Kidney capillary endothelial cell (primary cell): ENCODE measurements at regions not wholly inside any gene's neighbourhood (a gene's known extent, or its start where the extent isn't known, plus 50 kb on each side); places are given as distances from the start of the nearest gene placed in this dataset.

Source experiments
- DNase-seq: peaks from one replicate; pipeline ENCODE4 v3.0.0-alpha.2; 2018; ENCODE audit warnings: low spot score

DNA sequence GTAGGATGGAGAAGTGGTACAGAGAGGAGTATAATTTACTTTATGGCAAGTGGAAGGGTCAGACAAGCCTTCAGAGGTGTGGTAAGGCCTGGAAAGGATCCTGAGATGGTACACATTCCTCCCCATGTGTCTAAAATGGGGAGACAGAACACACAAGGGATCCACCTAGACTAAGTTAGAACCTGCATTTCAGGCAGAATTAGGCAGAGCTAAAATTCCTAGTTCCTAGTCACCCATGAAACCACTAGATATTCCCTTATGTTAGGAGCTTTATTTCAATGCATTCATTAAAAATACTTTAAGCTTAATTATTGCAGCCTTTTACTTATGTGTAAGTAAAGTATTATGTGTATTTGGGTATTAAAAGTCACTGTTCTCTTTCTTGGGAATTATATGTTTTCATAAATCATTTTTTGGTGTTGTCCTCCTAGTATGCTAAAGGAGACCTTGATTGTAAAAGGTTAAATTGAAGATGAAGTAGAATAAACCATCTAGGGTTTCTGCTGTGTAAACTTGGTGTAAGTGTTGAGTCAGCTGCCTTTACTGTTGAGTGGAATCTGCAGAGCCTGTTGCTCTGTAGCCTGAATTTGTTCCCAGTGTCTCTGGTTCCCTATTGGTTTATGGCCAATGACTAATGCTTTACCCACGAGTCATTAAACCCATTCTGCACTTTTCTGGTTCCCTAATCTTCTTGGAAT is 423.2 kb downstream of the ATP23 start:
- peak; percentile 21 for DNase-seq

DNA sequence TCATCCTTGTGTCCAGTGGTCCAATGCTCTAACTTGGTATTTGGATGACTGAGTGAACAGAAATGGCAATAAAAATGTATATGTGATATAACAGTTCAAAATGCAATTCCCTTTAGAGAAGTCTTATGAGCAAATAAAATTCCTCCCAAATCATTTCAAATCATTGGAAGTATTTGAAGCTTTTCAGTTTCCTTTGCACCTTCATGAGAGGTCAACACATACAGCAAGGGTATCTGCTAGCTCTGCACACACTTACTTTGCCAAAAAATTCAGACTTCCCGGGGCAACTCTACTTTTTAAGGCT is 423.7 kb downstream of the ATP23 start:
- no peak for DNase-seq

DNA sequence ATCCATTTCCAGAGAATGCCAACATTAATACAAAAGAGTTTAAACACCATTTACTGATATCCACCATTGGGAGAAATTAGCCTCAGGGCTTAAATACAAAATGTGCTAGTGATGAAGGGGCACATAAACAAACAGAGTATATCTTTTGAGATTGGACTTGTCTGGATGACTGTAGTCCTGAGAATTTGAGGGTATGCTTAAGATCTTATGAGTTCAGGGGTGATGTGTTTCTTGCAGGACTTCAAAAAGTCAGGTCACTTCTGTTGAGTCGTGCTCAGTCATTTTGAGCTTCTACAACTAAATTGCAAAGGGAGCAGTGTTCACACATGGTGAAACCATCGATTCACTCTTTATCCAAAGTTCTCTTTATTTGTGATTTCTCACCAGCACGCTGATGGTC is 425.7 kb downstream of the ATP23 start:
- no peak for DNase-seq

DNA sequence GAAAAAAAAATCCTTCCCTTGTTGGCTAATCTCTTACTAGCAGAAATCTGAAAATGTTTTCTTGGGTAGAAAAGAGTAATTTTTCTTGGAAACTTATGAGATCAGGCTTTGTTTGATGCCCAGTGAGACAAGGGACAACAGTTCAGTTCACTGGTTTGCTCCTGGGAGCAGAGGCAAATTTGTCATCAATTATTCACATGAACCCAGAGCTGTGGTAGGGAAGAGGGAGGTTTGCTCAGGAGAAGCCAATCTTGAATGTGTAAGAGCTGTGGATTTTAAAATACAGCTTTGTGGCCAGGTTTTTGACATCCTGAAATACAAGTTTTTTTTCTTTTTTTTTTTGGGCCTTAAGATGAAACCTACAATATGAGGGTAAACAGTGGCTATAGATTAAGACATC is 426.6 kb downstream of the ATP23 start:
- DNase-seq = no peak

DNA sequence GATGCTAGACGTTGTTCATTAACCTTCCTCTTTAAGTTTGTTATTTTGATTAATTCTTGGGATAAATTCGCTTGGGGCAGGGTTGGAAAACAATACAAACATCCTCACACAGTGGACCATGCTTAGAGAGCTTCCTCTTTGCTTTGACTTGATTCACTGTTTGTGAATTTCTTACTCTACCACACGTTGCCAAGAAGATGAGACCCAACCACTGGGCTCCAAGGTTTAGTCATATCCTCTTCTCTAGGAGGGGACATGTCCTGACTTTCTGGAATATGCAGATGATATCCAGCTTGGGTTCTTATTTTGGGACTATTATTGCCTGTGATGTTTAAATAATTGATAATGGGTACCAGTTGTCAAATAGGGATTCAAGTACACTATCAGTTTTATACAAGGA is 428.2 kb downstream of the ATP23 start:
- DNase-seq = no peak

DNA sequence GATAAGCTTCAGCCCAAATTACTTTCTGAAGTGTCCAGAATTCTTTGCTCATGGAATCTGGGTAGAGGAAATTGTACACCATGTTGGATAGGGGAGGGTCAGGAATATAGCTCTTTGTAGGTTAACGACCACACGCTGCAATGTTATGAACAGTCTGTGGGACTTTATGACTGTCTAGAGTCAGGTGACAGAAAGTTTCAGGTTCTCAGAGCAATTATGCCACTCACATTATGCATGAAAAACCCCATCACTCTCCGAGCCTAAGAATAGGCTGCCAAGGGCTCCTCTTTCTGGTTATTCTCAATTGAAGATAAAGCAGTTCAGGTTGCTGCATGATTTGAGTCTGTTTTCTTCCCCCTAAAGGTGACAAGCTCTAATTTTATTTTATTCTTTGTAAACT is 430.9 kb downstream of the ATP23 start:
- DNase-seq = no peak

DNA sequence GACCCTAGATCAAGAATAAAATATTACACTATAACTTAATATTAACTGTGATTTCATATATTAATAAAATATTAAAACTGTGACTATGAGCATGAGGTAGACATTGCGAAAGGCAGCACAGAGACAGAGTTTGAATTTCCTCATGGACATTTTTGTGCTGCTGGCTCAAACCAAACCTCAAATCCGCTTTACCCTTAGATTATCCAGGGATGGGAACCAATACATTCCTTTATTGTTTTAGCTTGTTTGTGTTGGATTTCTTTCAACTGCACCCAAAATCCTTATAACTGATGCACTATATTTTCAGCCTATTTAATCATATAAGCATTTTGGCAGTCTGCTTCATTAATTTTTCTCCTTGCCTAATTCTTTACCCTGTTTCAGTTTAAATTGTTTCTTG is 436.7 kb downstream of the ATP23 start:
- no peak for DNase-seq

DNA sequence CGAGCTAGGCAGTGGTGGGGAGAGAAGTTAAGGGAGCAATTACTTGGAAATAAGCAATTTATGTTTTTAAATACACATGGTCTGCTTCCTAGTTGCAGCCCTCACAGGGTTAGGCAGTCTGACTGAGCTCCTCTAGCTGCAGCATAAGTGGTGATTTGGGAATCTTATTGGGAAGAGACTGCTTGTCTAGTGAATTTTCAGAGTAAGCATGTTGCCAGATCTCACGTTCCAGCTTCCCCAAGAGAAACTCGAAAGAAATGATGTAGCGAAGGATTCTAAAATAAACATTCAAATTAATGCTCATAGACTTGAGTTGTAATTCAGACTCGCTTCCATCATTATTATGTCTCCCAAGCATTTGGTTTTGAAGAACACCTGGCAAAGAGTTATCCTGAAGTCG is 440.2 kb downstream of the ATP23 start:
- no peak for DNase-seq

DNA sequence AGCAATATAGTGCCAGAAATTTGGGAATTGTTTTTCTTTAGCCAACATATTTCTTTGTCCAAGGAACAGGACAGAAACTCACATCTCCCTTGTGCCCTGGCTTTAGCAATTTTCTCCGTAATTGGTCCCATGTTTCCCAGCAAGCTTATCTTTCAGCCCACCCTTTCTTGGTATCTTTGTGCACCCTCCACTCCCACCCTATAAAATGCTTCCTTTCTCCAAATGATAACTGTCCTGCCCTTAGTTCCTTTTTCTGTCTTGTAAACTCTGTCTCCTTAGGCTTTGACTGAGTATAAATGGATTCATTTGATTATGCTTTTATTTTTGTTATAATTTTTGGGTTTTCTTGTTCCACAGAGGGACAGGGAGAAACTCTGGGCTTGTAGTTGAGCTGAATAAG is 442.8 kb downstream of the ATP23 start:
- DNase-seq = no peak

DNA sequence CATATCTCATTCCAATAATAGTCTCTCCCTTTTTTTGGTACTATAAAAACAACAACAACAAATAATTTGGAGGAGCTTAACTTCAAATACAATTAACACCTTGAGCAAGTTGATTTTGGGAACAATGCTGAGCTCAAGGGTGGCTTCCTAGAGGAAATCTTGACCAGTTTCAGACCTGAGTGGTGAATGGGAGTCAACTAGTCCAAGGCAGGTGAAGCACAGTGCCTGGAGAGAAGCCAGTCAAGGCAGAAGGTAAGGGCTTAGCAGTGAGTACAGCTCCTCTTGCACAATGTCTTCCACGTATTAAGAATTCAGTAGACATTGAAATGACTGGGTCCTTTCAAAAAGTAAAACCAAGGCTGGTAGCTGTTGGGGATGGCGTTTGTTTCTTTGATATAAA is 444.8 kb downstream of the ATP23 start:
- no peak for DNase-seq

DNA sequence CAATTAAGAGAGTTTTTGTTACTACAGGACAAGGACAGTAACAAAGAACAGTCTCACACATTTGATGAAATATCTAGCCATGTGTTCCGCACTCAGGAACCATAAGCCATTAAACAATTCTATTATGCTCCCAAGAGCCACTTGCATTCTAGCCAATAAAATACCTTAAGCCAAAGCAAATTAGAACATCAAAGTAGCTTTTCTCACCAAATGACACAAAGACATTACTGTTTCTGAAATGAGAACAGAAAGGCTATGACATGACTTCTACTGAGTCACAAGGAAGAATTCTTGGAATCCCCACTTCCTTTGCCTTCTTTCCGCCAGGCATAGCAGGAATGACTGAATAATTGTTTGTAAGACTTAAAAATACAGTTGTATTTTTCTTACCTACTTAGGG is 445.8 kb downstream of the ATP23 start:
- peak; percentile 11 for DNase-seq

DNA sequence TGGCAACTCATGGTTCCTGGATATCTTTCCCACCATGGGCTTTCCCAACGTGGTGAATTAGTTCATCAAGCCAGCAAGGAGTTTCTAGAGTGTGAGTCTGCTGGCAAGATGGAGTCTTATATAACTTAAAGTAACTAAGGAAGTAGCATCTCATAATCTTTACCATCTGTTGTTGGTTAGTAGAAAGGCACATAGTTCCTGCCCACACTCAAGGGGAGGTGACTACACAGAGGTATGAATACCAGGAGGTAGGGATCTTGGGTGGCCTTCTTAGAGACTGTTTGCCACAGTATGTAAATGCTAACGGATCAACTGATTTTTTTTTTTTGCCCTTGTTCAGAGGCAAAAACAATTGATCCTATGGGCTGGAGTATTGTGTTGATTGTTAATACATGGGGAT is 446.9 kb downstream of the ATP23 start:
- no peak for DNase-seq

DNA sequence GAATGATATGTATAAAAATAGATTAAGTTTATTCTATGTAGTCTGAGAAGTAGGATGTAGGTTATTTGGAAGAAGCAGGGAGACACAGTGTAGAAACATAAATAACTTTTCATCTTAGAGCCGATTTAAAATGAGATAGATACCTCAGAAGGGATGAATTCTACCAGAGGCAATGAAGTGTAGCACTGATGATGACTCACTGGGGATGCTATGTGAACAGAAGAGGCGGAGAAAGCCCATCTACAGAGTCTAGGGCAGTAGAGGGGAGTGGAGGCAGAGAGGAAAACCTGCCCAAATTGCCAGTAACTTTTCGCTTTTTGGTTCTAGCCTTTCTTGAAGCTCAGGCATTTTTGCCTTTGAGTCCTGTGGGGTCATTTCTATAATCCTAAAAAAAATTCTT is 451.8 kb downstream of the ATP23 start:
- no peak for DNase-seq

DNA sequence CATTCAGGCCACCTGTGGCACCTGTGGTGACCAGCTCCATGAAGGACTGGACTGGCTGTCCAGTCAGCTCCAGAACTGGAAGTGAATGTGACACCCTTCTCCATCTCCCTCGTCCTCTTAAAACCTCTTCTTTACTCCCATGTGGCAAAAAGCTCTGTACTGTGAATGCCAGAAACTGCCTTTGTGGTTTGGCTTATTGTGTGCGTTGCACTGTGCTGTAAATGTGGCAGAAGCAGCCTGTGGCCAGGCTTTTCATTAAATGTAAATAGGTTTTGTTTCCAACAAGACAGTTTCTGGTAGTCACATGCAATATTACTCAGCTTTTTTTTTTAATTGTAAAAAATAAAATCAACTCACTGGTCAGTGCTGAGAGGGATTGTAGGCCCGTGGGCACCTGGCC is 453.7 kb downstream of the ATP23 start:
- DNase-seq = no peak

DNA sequence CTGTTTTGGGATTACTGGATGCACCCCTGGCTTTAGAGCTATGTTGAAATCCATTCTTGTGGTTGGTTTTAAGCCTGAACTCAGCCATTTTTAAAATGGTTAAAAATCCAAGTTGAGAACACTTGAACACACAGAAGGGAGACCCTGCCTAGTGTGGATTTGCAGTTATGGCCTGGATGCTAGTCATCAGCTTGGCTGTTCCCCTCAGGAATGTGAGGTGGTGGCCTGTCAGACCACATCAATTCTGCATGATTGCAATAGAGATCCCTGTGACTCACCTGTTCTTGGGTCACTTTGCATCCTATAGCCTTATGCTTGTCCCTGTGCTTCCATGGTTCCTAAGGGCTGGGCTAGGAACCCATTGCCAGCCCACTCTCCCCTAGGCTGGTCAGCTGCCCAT is 454.1 kb downstream of the ATP23 start:
- no peak for DNase-seq

DNA sequence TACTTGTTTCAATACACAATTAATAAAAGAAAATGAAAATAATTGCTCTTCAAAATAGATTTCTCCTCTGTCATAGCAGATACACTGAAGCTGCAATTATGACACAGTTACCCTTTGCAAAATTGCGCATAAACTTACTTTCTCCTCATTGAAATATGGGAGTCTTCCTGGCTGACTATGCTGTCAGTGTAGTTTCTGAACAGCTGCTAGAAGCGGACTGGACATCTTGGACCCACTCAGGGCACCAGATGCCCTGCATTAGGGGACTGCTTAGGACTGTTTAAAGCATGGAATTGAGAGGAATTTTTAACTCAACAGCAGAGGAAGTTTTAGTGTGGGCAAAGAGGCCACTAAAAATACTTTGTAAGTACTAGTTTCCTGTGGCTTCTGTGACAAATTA is 454.9 kb downstream of the ATP23 start:
- no peak for DNase-seq

DNA sequence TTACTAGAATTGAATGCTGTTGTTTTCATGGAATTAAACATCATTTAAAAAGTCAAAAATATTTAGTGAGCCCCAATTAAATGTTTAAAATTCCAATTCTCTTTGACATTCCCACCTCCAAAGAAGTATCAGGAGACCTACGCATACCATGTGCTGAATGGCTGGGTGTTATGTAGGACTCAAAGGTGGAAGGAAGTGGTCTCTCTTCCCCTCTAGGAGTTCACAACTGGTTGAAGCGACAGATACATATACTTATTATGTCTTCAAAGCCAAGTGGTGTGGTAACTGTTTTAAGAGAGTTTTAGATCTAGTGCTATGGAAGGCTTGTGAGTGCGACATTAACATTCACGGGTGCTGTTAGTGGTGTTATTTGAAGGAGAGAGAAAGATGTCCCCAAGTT is 464.0 kb downstream of the ATP23 start:
- no peak for DNase-seq

DNA sequence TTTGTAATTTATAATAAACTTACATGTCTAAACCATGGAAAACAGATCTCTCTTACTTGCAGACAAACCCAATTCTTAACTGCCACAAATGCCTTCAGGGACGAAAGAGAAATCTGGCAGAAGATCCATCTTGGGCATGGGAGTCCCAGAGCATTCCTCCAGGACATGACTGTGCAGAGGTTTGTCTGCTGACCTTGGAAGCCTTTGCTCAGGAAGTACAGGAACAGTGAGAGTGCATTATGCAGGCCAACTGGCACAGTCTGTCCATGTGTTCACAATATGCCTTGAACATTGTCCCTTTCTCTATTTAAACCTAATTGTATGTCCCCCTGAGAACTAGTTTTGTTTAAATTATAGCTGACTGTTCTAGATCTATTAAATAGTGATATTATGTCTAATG is 467.1 kb downstream of the ATP23 start:
- peak; percentile 31 for DNase-seq

DNA sequence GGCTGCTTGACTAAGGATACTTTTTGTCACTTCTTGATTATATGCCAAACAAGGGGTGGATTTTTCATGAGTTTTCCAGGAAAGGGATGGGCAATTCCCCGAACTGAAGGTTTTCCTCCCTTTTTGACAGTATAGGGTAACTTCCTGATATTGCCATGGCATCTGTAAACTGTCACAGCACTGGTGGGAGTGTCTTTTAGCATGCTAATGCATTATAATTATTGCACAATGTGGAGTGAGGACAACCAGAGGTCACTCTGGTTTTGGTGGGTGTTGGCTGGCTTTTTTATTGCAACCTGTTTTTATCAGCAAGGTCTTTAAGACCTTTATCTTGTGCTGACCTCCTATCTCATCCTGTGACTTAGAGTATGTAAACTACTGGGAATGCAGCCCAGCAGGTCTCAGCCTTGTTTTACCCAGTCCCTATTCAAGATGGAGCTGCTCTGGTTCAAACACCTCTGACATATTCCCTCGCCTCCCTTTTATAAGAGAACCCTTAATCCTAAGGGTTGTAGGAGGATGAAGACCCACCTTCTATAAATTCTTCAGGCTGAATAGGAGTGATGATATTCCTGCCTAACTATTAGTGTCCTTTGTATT is 471.2 kb downstream of the ATP23 start:
- DNase-seq = no peak

DNA sequence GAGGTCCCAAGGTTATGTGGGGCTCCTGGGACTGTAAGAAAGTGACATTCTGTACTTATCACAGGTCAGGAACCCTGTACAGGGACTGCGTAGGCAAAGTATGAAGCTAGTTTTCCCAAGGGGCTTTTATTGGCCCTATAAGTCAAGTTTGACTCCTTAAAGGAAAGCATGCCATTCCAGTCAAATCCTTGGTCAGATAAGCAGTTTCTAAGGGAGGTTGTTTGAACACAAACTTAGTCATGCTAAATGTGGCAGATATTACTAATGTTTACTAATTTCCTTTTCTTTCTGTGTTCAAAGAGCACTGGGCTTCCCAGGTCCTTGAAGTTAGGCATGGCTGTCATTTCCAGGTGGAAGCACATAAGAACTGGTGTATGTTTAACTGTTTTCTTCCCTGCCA is 472.4 kb downstream of the ATP23 start:
- DNase-seq = peak; percentile 83

DNA sequence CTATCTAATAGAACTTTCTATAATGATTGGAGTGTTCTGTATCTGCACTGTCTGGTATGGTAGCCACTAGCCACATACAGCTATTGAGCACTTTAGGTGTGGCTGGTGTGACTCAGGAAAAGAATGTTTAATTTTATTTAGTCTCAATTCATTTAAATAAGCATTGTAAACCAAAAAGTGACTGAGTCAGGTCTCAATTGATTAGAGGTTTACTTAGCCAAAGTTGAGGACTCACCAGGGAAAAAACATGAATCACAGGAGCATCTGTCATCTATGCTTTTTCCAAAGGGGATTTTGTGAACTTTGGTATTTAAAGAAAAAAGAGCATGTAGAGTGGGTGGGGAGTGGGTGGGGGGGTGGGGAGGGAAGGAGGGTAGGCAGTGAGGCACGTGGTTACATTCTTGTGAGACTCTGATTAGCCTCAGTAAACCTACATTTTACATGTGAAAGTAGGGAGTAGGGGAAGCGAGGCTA is 473.1 kb downstream of the ATP23 start:
- DNase-seq = peak; percentile 27

DNA sequence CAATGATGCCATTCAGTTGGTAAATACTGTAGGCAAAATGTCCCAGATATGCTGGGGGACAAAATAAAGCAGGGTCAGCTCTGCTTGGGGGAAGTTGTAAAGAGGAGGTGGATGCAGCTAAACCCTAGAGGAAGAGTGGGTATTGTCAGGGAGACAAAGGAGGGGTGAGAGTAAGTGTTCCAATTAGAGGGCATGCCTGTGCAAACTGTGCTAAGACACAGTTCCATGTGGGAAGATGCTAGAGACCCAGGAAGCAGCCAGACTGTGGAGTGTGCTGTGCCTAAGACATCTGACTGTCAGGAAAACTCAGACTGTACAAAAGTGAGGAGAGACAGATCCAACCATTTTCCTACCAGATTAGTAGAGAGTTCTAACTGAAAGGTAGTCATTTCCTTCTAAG is 474.3 kb downstream of the ATP23 start:
- DNase-seq = no peak

DNA sequence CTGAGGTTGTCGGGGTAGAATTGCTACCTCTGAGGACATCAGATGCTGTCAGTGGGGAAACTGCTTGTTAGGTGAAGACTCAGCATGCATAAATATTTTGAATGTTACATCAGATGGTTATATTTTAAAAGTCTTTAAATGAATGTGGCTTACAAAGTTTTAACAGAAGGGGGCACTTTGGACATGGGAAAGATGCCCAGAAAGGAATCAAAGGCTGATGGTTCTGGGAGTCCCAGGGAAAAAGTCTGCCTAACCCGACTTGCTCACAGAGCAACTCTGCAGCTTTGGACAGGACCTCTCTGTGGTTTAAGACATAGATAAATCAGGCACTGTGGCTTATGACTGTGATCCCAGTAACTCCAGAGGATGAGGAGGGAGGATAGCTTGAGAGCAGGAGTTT is 474.9 kb downstream of the ATP23 start:
- DNase-seq = no peak

DNA sequence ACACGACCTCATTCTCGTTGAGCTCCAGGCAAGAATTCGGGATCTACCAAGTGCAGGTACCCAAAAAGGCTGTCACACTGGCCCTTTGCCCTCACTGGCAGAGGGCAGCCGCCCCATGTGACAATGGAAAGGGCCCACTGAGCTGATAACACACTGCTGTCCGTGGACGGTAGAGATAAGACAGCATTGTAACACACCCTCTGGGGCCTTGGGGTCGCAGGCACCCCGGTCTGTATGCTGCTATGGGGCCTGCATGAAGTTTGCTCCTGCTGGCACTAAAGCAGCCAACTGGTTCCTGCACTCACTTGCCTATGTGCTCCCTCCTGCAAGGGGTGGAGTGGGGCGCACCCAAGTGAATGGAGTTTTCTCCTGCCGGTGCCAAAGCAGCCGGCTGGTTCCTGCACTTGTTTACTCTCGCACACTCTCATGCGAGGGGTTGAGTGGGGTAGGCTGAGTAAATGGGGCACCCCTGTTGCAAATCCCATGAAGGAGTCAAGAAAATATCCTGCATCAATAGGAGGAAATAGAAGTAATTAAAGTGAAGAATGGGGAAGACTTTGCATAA is 477.9 kb downstream of the ATP23 start:
- DNase-seq = no peak
